Stimulated activated CD8-positive, alpha-beta memory T cell treated with anti-CD3 and anti-CD28 coated beads, Interleukin-2, amount 100 ng/mL, for 48 hours (primary cell): ENCODE measurements at regions not wholly inside any gene's neighbourhood (a gene's known extent, or its start where the extent isn't known, plus 50 kb on each side); places are given as distances from the start of the nearest gene placed in this dataset.

Experiments used
- DNase-seq, 2 donors: peaks; one replicate each; pipeline ENCODE4 v3.0.0-alpha.2; 2020; ENCODE audit warnings: low read depth in 2 of 2

DNA sequence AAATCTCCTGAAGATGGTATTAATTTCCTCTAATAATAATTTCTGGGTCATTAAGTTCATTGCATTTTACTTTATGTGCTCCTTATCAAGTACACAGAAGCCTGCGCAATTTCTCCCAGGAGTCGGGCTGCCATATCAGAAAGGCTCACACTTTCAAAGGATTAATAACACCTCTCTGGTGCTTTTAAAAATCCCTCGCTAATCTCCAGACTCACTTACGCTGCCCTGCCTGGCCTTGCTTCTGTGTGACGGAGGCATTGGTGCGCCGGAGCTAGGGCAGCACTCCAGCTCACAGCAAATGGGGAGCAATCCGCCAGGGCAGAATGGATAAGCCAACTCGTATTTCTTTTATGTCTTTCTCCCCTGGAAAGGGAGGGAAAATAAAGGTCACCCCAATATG lies 300.8 kb downstream of the EFNB2 start:
- no peak for DNase-seq

DNA sequence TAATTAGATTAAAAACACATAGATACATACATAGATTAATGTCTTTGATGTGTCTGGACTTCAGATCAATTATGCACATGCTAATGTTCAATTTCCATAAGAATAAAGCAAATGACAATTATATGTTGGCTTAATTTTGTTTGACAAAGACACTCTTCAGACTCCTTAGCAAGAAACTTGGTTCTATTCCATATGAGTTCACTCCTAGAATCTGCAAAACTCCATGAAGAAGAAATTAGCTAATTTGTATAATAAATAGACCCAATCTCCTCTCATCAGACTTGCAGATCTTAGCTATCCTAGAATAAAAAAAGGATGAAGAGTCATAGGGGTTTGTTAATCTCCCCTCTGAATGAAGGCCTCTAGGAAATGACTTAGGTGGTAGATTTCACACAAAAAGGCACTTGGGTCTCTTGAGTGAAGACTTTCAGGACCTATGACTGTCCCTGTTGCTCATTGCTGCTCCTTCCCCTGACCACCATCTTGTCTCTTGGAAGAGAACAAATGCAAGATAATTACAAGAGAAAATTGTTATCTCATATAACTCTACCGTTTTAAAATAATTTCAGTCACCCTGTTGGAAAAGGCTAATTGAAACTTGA lies 302.2 kb downstream of the EFNB2 start:
- no peak for DNase-seq

DNA sequence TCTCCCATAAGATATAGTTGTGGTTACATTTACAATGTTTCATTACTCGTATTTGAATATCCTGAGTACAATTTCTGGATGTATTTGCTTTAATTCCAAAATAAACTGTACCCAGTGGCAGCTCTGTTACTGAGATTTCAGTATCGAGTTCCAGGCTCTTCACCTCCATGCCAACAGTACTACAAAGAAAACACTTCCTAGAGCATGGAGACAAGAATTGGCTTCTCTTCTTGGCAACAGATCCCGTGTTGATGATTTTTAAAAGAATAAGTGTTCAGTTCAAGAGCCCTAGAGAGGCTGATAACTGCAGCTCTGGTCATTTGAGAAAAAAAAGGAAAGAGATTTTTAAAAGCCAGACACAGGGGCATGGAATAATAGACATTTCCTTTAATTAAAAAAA lies 302.8 kb downstream of the EFNB2 start:
- DNase-seq: no peak

DNA sequence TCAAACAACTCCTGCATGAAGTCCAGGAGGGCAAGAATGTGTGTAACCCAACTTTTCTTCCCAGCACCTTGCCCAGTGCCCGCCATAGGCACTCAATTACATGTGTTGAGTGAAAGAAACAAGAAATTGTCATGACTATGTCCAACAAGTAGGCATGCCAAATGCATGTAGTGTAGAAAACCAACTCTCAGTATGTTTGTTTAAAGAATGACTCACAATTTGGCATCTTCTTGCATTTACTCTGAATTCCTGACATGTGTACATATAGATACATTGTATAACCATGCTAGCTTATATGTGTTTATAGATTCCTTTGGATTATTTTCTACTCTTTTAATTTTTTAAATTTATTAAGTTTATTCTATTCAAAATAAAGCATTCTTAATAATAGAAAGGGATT lies 305.0 kb downstream of the EFNB2 start:
- DNase-seq: no peak

DNA sequence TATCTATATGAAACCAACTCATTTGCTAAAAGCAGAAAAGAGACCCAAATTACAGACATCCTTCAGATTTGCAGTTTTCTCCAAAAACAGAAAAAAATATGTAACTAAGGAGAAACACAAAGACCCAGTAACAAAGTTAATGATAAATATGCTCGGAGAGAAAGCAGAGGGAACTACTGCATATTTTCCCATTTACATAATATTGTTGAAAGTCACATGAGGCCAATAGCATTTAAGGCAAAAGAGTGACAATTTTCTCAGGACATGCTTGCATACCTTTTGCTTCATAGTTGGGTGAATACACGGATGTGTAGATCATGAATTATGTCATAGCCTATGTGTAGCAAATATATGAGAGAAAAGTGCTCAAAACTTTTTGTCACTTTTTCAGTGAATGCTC lies 310.3 kb downstream of the EFNB2 start:
- no peak for DNase-seq

DNA sequence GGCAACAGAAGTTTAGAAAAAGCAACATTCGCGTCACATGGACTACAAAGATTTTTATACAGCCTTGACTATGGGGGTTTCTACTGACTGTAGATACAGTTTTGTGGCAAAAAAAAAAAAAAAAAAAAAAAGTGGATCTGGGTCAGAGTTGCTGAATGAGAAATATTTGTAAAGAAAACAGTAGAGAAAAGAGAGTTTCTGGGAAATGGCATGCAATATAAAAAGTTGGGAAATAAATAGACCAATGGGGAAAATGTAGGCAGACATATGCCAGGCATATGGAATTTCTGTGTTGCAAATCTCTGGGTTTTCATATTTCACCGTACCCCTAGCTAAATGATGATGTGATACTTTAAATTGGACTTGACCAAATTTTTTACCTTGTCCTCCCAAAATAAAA lies 315.3 kb downstream of the EFNB2 start:
- DNase-seq: no peak

DNA sequence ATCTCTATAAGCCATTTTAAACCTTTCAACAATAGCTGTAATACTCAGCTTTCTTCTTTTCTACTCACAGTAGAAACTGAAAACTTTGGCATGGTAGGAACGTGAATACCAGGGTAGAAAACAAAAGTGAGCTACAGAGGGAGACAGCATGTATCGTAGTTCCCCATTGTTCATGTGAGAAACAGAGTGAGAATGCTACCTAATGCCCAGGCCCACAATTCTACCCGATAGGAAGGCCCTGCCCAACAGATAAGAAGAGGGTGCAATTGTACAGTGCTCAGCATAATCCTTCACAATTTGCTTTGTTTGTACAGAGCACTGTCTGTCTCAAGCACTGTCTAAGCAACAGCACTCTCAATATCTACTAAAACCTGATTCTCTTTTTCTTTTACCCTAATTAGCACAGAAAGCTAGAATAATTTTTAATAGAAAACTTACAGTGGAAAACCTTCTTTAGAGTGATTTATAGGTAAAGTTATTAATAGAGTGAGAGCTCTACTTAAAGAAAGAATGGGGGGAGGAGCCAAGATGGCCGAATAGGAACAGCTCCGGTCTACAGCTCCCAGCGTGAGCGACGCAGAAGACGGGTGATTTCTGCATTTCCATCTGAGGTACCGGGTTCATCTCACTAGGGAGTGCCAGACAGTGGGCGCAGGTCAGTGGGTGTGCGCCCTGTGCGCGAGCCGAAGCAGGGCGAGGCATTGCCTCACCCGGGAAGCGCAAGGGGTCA lies 322.3 kb downstream of the EFNB2 start:
- DNase-seq: no peak

DNA sequence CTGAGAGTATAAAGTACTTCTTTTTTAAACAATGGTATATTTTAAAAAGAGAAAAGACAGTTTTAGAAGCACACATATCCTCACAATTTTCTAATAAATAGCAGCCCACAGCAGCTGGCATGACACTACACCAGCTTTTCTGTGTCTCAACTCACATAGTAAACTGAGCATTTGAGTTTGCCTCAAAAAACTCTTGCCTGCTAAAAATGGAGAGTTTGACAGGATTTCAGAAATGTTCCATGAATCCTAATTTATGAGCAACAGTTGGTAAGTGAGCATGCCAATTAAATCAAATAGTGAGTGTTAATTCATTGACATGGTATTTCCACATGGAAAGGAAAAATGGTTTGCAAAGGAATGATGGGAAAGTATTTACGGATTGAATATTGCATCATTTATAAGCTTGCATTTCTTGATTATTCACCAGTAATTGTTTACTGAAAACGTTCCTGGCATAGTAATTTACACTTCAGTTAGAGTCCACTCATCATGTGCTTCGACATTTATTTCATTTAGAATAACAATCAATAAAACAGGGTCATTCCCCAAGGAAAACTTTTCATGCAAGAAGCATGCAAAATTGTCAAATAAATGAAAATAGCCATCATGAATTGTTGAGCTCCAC lies 323.0 kb downstream of the EFNB2 start:
- no peak for DNase-seq

DNA sequence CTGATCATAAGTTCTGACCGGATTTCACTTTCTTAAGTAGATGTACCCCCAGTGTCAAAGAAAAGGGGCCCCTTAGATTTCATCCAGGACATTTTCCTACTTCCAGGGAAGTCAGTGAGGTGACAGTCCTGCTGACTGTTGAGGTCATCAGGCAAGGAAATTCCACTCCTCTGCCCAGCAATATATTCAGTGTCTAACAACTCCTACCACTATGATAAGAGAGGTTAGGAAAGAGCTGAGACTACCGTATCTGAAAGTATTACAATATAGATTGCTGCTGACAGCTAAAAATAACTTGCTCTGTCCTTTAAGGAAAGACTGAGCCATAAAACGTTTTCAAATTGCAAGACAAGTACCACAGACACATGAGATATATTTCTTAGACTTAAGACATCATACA lies 325.1 kb downstream of the EFNB2 start:
- DNase-seq: no peak

DNA sequence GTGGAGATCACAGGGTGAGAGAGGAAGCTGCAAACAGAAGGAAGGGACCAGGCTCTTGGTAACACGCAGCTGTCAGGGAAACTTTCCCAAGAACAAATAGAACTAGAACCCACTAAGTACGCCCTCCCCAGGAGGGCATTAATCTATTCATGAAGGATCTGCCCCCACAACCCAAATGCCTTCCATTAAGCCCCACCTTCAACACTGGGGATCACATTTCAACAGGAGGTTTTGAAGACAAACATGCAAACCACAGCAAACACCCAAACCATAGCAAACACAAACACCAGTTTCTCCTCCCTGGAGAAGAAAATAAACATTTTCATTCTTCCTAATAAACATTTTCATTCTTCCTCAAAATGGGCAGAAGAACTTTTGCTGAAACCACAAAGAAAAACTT lies 329.6 kb downstream of the EFNB2 start:
- DNase-seq: no peak

DNA sequence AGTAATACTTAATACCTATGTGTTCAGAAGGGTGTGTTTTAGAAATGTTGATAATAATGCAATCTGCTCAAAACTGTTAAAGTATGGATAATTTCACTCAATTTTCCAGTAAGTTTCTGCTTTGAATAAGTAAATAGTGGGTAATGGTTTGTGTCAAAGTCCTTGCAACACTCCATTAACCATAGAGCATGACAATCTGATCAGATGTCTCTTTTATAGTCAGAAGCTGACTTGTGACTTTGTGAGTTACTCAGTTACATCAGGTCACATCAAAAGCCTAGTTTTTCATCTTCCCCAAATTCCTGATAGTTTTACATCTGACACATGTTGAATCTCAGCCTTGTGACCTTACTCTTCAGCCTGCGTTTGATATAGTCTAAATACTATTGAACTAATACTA lies 338.0 kb downstream of the EFNB2 start:
- no peak for DNase-seq

DNA sequence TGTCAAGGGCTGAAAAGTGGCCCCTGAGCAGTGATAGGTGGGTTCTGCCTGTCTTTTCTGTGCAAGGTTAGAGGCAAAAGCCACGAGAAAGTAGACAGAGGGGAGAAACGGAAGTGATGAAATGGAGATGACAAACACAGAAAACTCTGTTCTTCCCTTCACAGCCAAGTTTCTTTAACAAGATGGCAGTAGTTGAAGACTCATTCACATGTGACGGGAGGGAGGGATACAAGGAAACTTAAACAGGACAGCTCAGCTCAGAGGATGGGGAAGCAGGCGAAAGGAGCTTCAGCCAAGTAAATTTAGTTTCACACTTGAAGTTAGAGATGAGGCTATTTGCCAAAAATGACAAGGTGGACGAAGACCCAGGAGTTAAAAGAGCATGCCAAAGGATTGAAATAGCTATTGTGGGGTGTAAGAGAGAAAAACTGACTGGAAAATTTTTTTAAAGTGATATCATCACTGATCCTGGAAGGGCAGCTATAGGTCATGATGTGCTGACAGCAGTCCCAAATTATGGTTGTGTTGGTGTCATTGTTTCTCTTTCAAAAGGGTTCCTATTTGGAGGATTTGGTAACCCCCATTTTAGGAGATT lies 347.9 kb downstream of the EFNB2 start:
- no peak for DNase-seq

DNA sequence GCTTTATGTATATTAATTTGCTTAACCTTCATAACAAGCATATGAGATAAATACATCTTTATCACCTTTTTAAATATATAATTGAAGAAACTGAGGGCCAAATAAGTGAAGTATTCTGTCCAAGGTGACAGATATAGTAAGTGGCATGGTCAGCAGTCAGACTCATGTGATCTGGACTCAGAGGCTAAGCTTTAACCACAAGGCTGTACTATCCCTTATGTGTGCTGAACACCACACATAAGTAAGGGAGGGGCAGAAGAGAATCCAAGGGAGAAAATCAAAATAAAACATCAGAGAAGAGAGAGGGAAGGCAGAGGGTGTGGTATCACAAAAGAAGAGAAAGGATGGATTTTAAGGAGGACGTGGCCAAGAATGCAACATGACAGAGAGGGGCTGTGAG lies 348.4 kb downstream of the EFNB2 start:
- no peak for DNase-seq

DNA sequence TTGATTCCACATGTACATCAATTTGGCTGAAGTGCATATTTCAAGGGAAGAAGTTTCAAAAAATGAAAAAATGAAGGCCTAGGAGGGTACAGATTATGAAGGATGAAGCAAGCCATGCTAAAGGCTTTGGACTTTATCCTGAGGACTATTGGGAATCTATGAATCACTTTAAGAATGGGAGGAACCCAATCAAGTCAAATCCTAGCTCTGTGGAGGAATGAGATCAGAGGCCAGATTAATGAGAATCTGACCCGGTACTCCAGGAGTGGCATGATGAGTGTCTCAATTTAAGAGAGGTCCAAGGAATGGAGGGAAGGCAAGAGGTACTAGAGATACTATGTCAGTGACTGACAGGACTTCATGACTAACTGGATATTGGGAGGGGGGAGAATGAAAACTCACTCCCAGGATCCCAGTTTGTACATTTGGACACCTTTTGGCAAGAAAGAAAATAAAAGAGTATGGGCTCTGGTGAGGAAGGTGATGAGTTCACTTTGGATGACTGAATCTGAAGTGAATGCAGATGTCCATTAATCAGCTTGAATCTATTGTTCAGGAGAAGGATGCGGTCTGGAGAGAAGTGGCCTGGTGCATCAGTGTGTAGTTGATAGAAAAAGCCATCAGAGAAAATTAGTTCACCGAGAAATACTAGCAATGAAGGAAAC lies 349.0 kb downstream of the EFNB2 start:
- DNase-seq: no peak

DNA sequence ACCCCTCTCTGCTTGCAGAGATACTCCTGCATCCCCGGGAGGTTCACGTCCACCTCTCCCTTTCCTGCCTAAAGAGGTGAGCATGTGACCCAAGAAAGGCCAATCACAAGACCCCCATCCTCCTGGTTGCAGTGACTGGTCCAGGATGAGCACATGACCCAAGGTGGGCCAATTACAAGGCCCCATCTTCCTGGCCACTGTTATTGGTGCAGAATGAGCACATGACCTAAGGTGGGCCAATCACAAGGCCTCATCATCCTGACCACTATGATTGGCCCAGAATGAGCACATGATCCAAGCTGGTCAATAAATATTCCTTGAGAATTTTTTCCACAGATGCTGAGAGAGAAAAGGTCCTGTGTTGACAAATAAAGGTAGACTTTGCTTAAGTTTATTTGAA lies 350.7 kb downstream of the EFNB2 start:
- DNase-seq: no peak

DNA sequence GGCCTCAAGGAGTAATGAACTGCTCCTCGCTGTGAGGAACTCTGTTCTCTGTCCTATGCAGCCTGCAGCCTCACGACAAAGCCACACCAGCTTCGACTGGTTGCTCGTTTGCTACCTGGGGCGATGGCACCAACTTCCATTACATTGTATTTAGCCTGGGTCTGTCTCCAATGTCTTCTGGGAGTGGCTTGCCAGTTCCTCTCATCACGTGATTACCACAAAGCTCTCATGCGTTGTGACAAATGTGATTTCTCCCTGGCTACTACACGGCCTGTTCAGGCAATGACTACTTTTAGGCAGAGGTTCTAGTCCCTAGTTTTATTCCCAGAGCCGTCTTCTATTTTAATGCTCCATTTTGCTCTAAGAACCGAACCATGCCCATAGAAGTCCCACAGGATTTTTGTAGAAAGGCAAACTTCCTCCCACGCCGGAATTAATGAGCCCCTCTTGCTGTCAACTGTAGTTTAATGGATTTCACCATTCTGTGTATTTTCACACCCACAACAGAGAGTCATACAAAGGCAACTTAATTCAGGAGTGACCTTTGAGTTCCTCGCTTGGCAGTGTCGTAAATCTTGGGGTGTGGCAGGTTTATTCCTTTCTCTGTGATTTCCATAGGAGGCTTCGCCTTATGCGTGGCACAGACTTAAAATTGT lies 351.9 kb downstream of the EFNB2 start:
- DNase-seq: no peak

DNA sequence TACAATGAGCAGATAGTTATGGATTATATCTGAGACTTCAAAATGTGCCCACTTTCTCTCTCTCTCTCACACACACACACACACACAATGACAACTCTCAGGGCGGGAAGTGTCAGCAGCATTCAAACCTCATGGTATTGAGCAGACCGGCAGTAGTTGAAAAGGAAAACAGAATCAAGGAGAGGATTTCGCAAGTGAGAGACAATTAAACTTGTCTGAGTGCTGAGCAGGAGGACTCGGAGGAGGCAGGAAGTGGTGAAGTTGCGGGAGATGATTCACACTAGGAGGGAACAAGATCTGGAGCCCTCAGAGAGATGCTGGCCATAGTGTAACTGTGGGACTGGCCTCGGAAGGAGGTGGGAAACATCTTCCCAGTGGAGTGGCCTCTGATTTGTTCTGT lies 353.1 kb downstream of the EFNB2 start:
- no peak for DNase-seq

DNA sequence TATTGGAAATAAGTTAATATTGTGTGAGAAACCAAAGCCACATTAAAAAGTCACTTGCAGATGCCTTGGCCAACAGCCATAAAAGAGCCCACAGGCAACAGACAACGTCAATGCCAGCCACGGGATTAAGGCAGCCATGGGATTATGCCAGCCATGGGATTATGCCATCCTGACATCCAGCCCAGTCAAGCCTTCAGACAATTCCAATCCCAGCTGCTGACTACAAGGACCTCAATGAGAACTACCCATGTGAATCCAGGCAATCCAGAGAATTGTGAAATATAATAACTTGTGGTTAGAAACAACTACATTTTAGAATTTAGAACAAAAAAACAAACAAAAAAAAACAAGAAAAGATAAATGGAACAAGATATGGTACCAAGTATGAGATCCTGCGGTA lies 356.6 kb downstream of the EFNB2 start:
- no peak for DNase-seq

DNA sequence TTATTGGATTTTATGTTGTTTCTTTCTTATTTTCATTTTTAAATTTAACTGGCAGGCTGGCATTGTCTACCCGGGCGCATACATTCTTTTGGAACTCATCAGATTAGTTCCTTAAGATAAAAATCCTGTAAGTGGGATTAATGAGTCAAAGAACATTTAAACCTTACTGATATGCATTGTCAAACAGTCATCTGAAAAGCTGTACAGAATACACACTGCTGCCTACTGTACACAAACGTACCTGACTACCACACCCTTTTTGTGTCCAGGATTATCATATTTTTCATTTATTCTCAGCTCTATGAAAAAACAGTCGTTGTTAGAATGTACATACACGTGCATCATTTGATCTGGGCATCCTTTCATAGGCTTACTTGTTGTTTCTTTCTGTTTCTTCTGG lies 358.3 kb downstream of the EFNB2 start:
- no peak for DNase-seq

DNA sequence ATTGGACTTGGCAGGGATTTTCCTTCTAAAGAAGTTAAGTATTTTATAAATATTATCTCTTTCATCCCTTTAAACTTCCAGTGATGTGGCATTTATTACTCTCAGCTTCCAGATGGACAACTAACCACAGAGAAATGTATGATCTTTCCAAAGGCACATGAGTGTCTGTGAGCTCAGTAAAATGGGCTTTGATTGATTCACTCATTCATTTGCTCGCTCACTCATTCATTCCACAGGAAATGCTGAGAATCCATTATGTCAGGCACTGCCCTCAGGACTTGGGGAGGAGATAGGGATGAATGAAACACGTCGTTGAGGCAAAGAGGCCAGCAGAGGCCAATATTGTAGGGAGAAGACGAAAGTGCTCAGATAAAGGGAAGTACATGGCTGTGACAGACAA lies 359.3 kb downstream of the EFNB2 start:
- DNase-seq: no peak

DNA sequence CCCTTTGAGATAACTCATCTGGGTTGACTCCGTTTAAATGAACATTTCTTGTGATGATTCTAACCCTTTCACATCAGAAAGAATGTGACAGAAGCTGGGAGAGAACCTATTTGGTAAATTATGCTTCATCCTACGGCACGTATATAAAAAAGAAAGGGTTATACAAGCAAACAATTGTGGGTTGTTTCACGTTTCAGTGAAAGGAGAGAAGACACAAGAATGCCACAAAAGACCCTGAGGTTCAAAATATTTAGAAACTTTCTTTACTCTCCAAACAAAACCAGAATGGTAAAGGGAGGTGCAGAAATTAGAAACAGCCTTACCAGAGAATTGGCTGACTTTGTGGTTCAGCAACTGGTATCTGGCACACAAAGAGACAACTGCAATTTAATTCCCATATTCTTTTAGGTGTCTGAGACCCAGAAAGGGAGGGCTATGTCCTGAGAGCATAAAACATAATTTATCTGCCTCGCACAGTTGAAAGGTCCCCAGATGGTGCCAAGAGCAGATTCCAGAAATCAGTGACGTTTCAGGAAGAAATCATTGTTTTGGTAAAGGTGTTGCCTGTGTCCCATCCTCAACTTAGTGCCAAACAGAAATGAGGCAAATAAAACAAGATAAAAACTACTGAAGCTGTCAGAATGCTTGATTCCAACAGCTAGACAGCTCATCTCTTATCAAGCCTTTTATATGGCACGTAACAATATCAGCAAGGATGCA lies 361.4 kb downstream of the EFNB2 start:
- DNase-seq: no peak
